ENCODE measurements at regions not wholly inside any gene's neighbourhood (a gene's known extent, or its start where the extent isn't known, plus 50 kb on each side); places are given as distances from the start of the nearest gene placed in this dataset.

DNA sequence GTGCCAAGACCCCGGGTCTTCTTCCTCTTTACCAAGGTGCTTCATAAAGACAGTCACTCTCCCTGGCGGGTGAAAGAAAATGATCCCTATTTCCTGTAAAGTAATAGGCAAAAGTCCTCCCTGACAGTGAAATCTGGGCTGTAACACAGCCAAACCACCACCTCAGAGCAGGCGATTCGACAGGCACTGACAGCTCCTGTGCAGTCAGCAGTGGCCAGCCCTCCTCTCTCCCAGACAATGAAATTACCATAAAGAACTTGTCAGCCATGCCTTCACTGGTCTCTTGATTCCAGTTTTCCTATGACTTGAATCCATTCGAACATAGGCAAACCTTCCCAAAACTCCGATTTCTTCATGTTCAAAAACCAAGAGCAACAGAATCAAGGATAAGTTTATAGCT, 492.2 kb upstream of the DAB1 start:
- TF ChIP-seq, protein P1, sequence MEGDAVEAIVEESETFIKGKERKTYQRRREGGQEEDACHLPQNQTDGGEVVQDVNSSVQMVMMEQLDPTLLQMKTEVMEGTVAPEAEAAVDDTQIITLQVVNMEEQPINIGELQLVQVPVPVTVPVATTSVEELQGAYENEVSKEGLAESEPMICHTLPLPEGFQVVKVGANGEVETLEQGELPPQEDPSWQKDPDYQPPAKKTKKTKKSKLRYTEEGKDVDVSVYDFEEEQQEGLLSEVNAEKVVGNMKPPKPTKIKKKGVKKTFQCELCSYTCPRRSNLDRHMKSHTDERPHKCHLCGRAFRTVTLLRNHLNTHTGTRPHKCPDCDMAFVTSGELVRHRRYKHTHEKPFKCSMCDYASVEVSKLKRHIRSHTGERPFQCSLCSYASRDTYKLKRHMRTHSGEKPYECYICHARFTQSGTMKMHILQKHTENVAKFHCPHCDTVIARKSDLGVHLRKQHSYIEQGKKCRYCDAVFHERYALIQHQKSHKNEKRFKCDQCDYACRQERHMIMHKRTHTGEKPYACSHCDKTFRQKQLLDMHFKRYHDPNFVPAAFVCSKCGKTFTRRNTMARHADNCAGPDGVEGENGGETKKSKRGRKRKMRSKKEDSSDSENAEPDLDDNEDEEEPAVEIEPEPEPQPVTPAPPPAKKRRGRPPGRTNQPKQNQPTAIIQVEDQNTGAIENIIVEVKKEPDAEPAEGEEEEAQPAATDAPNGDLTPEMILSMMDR (IDR thresholded peaks at IDR 0.05 in 8 of 11, conservative IDR thresholded peaks at IDR 0.05 in 3 of 11) = no peak
- no peak for TF ChIP-seq POLR2AphosphoS5 (IDR thresholded peaks at IDR 0.05)
- no peak for TF ChIP-seq POLR2A (IDR thresholded peaks at IDR 0.05)

Measured in spleen (tissue), 7 donors.